K562 (cell line): ENCODE measurements at regions not wholly inside any gene's neighbourhood (a gene's known extent, or its start where the extent isn't known, plus 50 kb on each side); places are given as distances from the start of the nearest gene placed in this dataset.

Source experiments
- ATAC-seq: fragments of 200-7000 bp; cut with Tn5 transposase; 3 replicates; pipeline ENCODE4 v1.9.1; 2020; ENCODE audit warnings: moderate library complexity
- BruUV-seq: library from RNA; stranded (reverse); fragments of 400-500 nt; replicated peaks from 2 replicates; lab custom pipeline; 2021; lab: Mats Ljungman, UMichigan
- CTCF ChIA-PET: fragments of 300-600 bp; formaldehyde crosslinking; extraction: SDS; loops from one replicate; lab custom pipeline; 2021; ENCODE audit warnings: low intra/inter-chr PET ratio; lab: Yijun Ruan, JAX
- POLR2A ChIA-PET: fragments of 300-600, 350-650 bp; sonication (Branson Sonifier 250); formaldehyde crosslinking; extraction: SDS; loops from one replicate; lab custom pipeline; 2021; ENCODE audit warnings: antibody characterized with exemption, inconsistent platforms; lab: Yijun Ruan, JAX
- DNase-seq, 4 experiments: peaks; one replicate each; pipeline versions ENCODE4 v3.0.0 to v3.0.0-alpha.2; 2011 to 2018; ENCODE audit warnings: low spot score in 3 of 4, mixed read lengths in 3 of 4; ENCODE audit errors: extremely low read depth in 1 of 4
- FAIRE-seq: peaks from 2 replicates; lab custom pipeline; 2011; peaks lifted over from hg19 to GRCh38; lab: Jason Lieb, UNC
- H2AFZ ChIP-seq: 2 replicates; pipeline ENCODE4 v1.6.0; 2011; ENCODE audit warnings: low read depth, low read length, control low read depth, inconsistent platforms
- H3K27ac ChIP-seq: fragments of 200-600 bp; 3 replicates; pipeline ENCODE4 v1.8.0; 2011; ENCODE audit warnings: low read depth, mild to moderate bottlenecking, control low read depth, inconsistent platforms, low read length, moderate library complexity, mixed read lengths; ENCODE audit errors: extremely low read depth
- H3K27me3 ChIP-seq, 2 experiments: fragments of 300-600 bp in 1 of 2; 2 replicates in 1 of 2; 3 replicates in 1 of 2; pipeline versions ENCODE4 v1.6.0 to v1.8.0; 2011; ENCODE audit warnings: inconsistent platforms in 2 of 2, low read length in 2 of 2, mild to moderate bottlenecking in 1 of 2, mixed read lengths in 1 of 2, moderate library complexity in 1 of 2; ENCODE audit not compliant: control insufficient read depth in 2 of 2, insufficient read depth in 2 of 2
- H3K36me3 ChIP-seq: fragments of 300-600 bp; 3 replicates; pipeline ENCODE4 v1.8.0; 2011; ENCODE audit warnings: mild to moderate bottlenecking, low read length, inconsistent platforms; ENCODE audit not compliant: control insufficient read depth, insufficient read depth
- H3K4me1 ChIP-seq, 2 experiments: fragments of 200-600 bp in 1 of 2; replicated peaks in 1 of 2; 2 replicates in 1 of 2; 3 replicates in 1 of 2; pipeline versions ENCODE4 v1.5.1 to v1.8.0; 2011; ENCODE audit warnings: inconsistent platforms in 2 of 2, low read length in 2 of 2, mild to moderate bottlenecking in 1 of 2, mixed read lengths in 1 of 2, moderate library complexity in 1 of 2; ENCODE audit not compliant: control insufficient read depth in 2 of 2, insufficient read depth in 2 of 2
- H3K4me2 ChIP-seq: 2 replicates; pipeline ENCODE4 v1.6.1; 2011; ENCODE audit warnings: low read length, control low read depth, inconsistent platforms, mixed read lengths; ENCODE audit not compliant: insufficient read depth
- H3K4me3 ChIP-seq: fragments of 200-600 bp; sonication (generic), shearing (Covaris generic); 2 replicates; pipeline ENCODE4 v1.5.1; 2016; ENCODE audit warnings: control low read depth, inconsistent platforms
- H3K79me2 ChIP-seq: fragments of 200-600 bp; 3 replicates; pipeline ENCODE4 v1.8.0; 2011; ENCODE audit warnings: low read length, inconsistent platforms; ENCODE audit not compliant: control insufficient read depth, insufficient read depth
- H3K9ac ChIP-seq, 2 experiments: 2 replicates each; pipeline versions ENCODE4 v1.6.0 to v1.6.1; 2011; ENCODE audit warnings: low read depth in 2 of 2, low read length in 2 of 2, control low read depth in 1 of 2, inconsistent platforms in 1 of 2, mild to moderate bottlenecking in 1 of 2, mixed read lengths in 1 of 2; ENCODE audit not compliant: insufficient read depth in 1 of 2
- H3K9me1 ChIP-seq: one replicate; pipeline ENCODE4 v1.6.0; 2011; ENCODE audit warnings: inconsistent platforms, mild to moderate bottlenecking, low read length, moderate library complexity; ENCODE audit not compliant: control insufficient read depth, insufficient read depth
- H3K9me3 ChIP-seq: replicated peaks from 2 replicates; pipeline ENCODE4 v1.5.1; 2011; ENCODE audit warnings: low read depth, low read length, inconsistent platforms; ENCODE audit not compliant: control insufficient read depth, insufficient read depth
- H4K20me1 ChIP-seq: replicated peaks from 2 replicates; pipeline ENCODE4 v1.6.1; 2011; ENCODE audit warnings: low read length, inconsistent platforms, mixed read lengths; ENCODE audit not compliant: control insufficient read depth, insufficient read depth
- CBX1 ChIP-seq: sonication (generic); IDR thresholded peaks from 2 replicates; pipeline ENCODE4 v1.6.1; 2016; ENCODE audit warnings: antibody characterized with exemption, low read depth, mild to moderate bottlenecking
- DPF2 ChIP-seq: fragments of 450-650 bp; IDR thresholded peaks from 2 replicates; pipeline ENCODE4 v1.6.1; 2016
- FOXJ3 ChIP-seq: sonication (generic); formaldehyde crosslinking; IDR thresholded peaks from 2 replicates; pipeline ENCODE4 v1.4.0; 2020; ENCODE audit warnings: mild to moderate bottlenecking, missing genetic modification reagents
- HDAC3 ChIP-seq: fragments of 450-650 bp; IDR thresholded peaks from 2 replicates; pipeline ENCODE4 v1.6.1; 2018; ENCODE audit warnings: borderline replicate concordance, mild to moderate bottlenecking, moderate library complexity; ENCODE audit not compliant: partially characterized antibody
- HIVEP1 ChIP-seq: fragments of 250-450 bp; sonication (Bioruptor Pico); IDR thresholded peaks from 2 replicates; pipeline ENCODE4 v1.4.0; 2020; ENCODE audit warnings: mild to moderate bottlenecking
- KDM1A ChIP-seq, 2 experiments: fragments of 450-650 bp; IDR thresholded peaks; 2 replicates each; pipeline ENCODE4 v1.6.1; 2016; ENCODE audit warnings: mild to moderate bottlenecking in 2 of 2
- TSC22D4 ChIP-seq: fragments of 450-650 bp; IDR thresholded peaks from 2 replicates; pipeline ENCODE4 v1.6.1; 2016; ENCODE audit warnings: missing genetic modification characterization, missing biosample characterization, control low read depth
- ZNF124 ChIP-seq: sonication (generic); formaldehyde crosslinking; IDR thresholded peaks from 2 replicates; pipeline ENCODE4 v1.8.1; 2022; ENCODE audit warnings: missing genetic modification reagents
- ZNF282 ChIP-seq: sonication (generic); formaldehyde crosslinking; IDR thresholded peaks from 2 replicates; pipeline ENCODE4 v1.8.1; 2023; ENCODE audit warnings: missing genetic modification reagents
- WGBS: fragments of 100-300 bp; shearing (Covaris generic); methylation state at CpG from one replicate; pipeline ENCODE4 v1.1.6; 2016; ENCODE audit warnings: low coverage, mixed read lengths; ENCODE audit not compliant: insufficient coverage; ENCODE audit errors: missing lambda C conversion rate; 5-methylcytosine and 5-hydroxymethylcytosine counted together
- in situ Hi-C: fragments of 300-500 bp; cut with MboI; formaldehyde crosslinking; loops from 4 replicates; pipeline ENCODE4 v1.15.0; 2018; ENCODE audit warnings: inconsistent platforms, mixed read lengths
- intact Hi-C: fragments of 100-400 bp; cut with micrococcal nuclease; formaldehyde crosslinking; loops from 2 replicates; pipeline ENCODE4 v1.14.2; 2022
- TF ChIP-seq, protein P1 (sequence below): sonication (generic); formaldehyde crosslinking; IDR thresholded peaks from 2 replicates; pipeline ENCODE4 v1.8.1; 2023; ENCODE audit warnings: mild to moderate bottlenecking, missing genetic modification reagents, moderate library complexity
- TF ChIP-seq, protein P2 (sequence below): sonication (generic); formaldehyde crosslinking; IDR thresholded peaks from 2 replicates; pipeline ENCODE4 v1.9.0; 2022; ENCODE audit warnings: mild to moderate bottlenecking, missing genetic modification reagents
- TF ChIP-seq, protein P3 (sequence below): fragments of 250-450 bp; sonication (Bioruptor Pico); IDR thresholded peaks from 2 replicates; pipeline ENCODE4 v1.8.0; 2021; ENCODE audit warnings: moderate library complexity, mild to moderate bottlenecking, inconsistent platforms
- TF ChIP-seq, protein P4 (sequence below): fragments of 250-450 bp; sonication (Bioruptor Pico); IDR thresholded peaks from 2 replicates; pipeline ENCODE4 v1.5.0; 2021; ENCODE audit warnings: mild to moderate bottlenecking, moderate library complexity
- TF ChIP-seq, protein P5 (sequence below): sonication (generic); formaldehyde crosslinking; IDR thresholded peaks from 2 replicates; pipeline ENCODE4 v1.8.1; 2023; ENCODE audit warnings: missing genetic modification reagents, mild to moderate bottlenecking, borderline replicate concordance

DNA sequence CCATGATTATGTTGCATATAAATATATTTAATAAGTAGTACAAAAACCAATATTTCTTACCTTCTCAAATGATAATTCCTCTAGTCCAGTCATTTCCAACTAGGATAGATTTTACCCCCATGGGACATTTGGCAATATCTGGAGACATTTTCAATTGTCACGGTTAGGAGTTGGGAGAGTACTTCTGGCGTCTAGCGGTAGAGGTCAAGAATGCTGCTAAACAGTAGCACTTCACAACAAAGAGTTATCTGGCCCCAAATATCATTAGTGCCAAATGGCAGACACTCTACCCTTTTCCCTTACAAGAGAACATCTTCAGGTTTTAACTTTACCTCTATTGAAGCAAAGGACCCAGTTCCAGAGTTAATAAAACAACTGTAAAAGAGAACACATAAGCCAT is 168.1 kb downstream of the FAT4 start:
- Histone ChIP-seq H3K27me3 (no peaks in the 10 kb centered on the region), H3K27ac (no peak overlapping the region), H3K4me2 (no peak overlapping the region), H2AFZ (no peak overlapping the region), H3K36me3 (no peaks in the 10 kb centered on the region), H3K4me1 (no peaks in the 10 kb centered on the region), H3K4me3 (no peak overlapping the region), H3K9me3 (no peaks in the 10 kb centered on the region), H3K9me1 (no peaks in the 10 kb centered on the region), H3K79me2 (no peaks in the 10 kb centered on the region), H3K9ac (no peak overlapping the region), H4K20me1 (no peaks in the 10 kb centered on the region)
- intact Hi-C loops = no loop called here
- in situ Hi-C loops = no loop called here
- FAIRE-seq (no peak), ATAC-seq (no peak), DNase-seq (no peak)
- 3% methylated on average over 3 of the region's 3 CpGs for WGBS
- ChIA-PET POLR2A (no interaction called here), CTCF (no interaction called here)
- no TSS peak for BruUV-seq
- TF ChIP-seq, protein P1, sequence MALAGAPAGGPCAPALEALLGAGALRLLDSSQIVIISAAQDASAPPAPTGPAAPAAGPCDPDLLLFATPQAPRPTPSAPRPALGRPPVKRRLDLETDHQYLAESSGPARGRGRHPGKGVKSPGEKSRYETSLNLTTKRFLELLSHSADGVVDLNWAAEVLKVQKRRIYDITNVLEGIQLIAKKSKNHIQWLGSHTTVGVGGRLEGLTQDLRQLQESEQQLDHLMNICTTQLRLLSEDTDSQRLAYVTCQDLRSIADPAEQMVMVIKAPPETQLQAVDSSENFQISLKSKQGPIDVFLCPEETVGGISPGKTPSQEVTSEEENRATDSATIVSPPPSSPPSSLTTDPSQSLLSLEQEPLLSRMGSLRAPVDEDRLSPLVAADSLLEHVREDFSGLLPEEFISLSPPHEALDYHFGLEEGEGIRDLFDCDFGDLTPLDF (CRISPR knock-in tag) = no peak
- no peak for TF ChIP-seq CBX1
- TF ChIP-seq HIVEP1 (CRISPR knock-in tag) = no peak
- TF ChIP-seq KDM1A (IDR thresholded peaks at IDR 0.05) = no peak
- TF ChIP-seq ZNF282 (CRISPR knock-in tag) = no peak
- TF ChIP-seq, protein P2, sequence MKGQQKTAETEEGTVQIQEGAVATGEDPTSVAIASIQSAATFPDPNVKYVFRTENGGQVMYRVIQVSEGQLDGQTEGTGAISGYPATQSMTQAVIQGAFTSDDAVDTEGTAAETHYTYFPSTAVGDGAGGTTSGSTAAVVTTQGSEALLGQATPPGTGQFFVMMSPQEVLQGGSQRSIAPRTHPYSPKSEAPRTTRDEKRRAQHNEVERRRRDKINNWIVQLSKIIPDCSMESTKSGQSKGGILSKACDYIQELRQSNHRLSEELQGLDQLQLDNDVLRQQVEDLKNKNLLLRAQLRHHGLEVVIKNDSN (CRISPR knock-in tag) = no peak
- TF ChIP-seq, protein P3, sequence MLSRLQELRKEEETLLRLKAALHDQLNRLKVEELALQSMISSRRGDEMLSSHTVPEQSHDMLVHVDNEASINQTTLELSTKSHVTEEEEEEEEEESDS (CRISPR knock-in tag) = no peak
- TF ChIP-seq FOXJ3 (CRISPR knock-in tag) = no peak
- TF ChIP-seq HDAC3 = no peak
- no peak for TF ChIP-seq DPF2
- TF ChIP-seq TSC22D4 (tag) = no peak
- TF ChIP-seq, protein P4, sequence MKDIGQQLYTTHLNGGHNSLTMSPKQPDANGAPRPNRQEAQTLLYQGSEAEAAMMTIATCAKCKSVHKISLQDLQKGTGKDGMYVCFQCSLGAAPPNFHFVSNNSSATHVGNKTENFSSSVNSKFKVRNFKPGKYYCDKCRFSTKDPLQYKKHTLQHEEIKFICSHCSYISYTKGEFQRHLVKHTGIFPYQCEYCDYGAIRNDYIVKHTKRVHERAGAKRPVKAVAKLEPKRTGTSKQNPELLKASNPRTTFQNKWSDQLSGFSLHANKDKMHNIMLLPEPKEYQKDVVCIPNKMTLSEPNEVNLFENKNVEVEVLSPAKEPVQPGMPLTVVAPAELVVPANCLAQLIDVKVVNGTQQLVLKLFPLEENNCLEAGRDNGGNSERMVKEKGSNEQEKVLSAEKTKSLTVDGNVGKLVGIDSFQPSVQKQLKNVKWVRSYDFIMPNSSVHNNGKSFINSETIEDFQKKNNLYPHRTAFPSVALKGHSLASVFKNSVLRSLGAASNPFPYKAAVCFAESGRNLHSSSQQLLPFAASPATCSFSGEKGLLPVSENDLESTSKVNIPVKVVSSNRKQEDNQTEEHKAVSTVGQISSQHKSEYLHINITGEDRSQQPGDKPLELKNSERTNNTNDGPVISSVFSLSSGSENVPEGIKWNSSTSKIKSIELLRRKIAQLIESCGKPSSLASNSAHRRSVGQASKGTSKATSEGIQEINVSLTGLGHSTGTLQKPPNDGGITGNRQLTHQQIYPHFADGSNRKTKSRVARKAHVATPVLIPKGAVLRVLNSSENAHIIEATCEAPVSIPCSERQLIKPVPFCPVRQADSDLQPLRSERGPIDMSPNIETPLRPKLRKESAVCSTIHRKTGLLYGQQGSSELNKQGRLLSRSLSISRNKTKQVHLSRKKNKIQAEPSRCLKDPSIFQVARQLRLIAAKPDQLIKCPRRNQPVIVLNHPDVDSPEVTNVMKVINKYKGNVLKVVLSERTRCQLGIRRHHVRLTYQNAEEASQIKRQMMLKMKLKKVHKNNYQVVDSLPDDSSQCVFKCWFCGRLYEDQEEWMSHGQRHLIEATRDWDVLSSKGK (CRISPR knock-in tag) = no peak
- TF ChIP-seq ZNF124 (CRISPR knock-in tag) = no peak
- TF ChIP-seq, protein P5, sequence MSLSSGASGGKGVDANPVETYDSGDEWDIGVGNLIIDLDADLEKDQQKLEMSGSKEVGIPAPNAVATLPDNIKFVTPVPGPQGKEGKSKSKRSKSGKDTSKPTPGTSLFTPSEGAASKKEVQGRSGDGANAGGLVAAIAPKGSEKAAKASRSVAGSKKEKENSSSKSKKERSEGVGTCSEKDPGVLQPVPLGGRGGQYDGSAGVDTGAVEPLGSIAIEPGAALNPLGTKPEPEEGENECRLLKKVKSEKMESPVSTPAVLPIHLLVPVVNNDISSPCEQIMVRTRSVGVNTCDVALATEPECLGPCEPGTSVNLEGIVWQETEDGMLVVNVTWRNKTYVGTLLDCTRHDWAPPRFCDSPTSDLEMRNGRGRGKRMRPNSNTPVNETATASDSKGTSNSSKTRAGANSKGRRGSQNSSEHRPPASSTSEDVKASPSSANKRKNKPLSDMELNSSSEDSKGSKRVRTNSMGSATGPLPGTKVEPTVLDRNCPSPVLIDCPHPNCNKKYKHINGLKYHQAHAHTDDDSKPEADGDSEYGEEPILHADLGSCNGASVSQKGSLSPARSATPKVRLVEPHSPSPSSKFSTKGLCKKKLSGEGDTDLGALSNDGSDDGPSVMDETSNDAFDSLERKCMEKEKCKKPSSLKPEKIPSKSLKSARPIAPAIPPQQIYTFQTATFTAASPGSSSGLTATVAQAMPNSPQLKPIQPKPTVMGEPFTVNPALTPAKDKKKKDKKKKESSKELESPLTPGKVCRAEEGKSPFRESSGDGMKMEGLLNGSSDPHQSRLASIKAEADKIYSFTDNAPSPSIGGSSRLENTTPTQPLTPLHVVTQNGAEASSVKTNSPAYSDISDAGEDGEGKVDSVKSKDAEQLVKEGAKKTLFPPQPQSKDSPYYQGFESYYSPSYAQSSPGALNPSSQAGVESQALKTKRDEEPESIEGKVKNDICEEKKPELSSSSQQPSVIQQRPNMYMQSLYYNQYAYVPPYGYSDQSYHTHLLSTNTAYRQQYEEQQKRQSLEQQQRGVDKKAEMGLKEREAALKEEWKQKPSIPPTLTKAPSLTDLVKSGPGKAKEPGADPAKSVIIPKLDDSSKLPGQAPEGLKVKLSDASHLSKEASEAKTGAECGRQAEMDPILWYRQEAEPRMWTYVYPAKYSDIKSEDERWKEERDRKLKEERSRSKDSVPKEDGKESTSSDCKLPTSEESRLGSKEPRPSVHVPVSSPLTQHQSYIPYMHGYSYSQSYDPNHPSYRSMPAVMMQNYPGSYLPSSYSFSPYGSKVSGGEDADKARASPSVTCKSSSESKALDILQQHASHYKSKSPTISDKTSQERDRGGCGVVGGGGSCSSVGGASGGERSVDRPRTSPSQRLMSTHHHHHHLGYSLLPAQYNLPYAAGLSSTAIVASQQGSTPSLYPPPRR = no peak
